A549 (cell line): ENCODE measurements at regions not wholly inside any gene's neighbourhood (a gene's known extent, or its start where the extent isn't known, plus 50 kb on each side); places are given as distances from the start of the nearest gene placed in this dataset.

Source experiments
- CTCF ChIP-seq: fragments of >200 bp; sonication (Bioruptor Twin); formaldehyde crosslinking; IDR thresholded peaks from 3 replicates; pipeline ENCODE4 v1.5.1; 2016
- EP300 ChIP-seq, 2 experiments: fragments of >200 bp; sonication (Bioruptor Twin); formaldehyde crosslinking; IDR thresholded peaks; 2 replicates in 1 of 2; 3 replicates in 1 of 2; pipeline ENCODE4 v1.6.1; 2016 to 2017
- POLR2A ChIP-seq: IDR thresholded peaks from 2 replicates; pipeline ENCODE4 v1.6.1; 2012; ENCODE audit warnings: mild to moderate bottlenecking, low read length

DNA sequence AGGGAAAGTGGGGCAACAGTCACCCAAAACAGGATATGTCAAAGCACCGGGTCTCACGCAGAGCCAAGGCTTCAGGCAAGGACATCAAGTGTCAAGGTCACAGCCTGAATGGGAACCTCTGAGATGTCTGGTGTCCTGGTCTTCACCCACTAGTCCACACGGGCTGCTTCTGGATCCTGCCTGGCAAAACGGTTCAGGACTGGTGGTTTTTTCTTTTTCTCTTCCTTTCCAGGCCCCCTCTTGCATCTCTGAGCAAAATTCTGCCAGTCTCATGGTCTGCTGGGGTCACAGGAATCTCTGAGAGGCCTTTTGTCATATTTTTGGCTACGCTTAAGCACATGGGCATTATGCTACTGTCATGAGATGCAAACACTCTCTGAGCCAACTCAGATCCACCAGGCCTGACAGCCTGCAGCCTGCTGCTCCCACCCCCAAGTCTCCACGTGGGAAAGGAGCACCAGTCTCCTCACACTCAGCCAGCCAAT, 518.2 kb upstream of the ZEB2 start:
- no peak for TF ChIP-seq CTCF
- no peak for TF ChIP-seq EP300 (IDR thresholded peaks at IDR 0.05)
- TF ChIP-seq POLR2A = no peak
